Colonic mucosa (tissue), 4 donors: ENCODE measurements at regions not wholly inside any gene's neighbourhood (a gene's known extent, or its start where the extent isn't known, plus 50 kb on each side); places are given as distances from the start of the nearest gene placed in this dataset.

Experiments
- DNase-seq: peaks from one replicate; pipeline ENCODE4 v3.0.0-alpha.2; 2020
- H3K27ac ChIP-seq: fragments of 200-600 bp; one replicate; pipeline ENCODE4 v1.8.0; 2021
- H3K27me3 ChIP-seq: fragments of 200-600 bp; one replicate; pipeline ENCODE4 v1.8.0; 2021
- H3K36me3 ChIP-seq: fragments of 200-600 bp; one replicate; pipeline ENCODE4 v1.8.0; 2021
- H3K4me1 ChIP-seq: fragments of 200-600 bp; one replicate; pipeline ENCODE4 v1.8.0; 2021; ENCODE audit warnings: mild to moderate bottlenecking
- H3K4me3 ChIP-seq: fragments of 200-600 bp; one replicate; pipeline ENCODE4 v1.8.0; 2021
- H3K9ac ChIP-seq, 2 donors: one replicate each; pipeline ENCODE4 v1.7.0; 2013; ENCODE audit warnings: control low read depth in 2 of 2, low read depth in 2 of 2, low read length in 2 of 2
- H3K9me3 ChIP-seq: fragments of 200-600 bp; one replicate; pipeline ENCODE4 v1.8.0; 2021
- intact Hi-C: fragments of 100-400 bp; cut with DNase I; formaldehyde crosslinking; loops from one replicate; pipeline ENCODE4 v1.14.1; 2022
- TF ChIP-seq, protein P1 (sequence below): fragments of 200-600 bp; IDR thresholded peaks from one replicate; pipeline ENCODE4 v1.8.0; 2022; ENCODE audit warnings: antibody characterized with exemption, mild to moderate bottlenecking
- donor health status: healthy.
- donor health status: DM: no; HTN: no; CAD: no.
- donor health status: DM: no; HTN: no; CAD: no.

DNA sequence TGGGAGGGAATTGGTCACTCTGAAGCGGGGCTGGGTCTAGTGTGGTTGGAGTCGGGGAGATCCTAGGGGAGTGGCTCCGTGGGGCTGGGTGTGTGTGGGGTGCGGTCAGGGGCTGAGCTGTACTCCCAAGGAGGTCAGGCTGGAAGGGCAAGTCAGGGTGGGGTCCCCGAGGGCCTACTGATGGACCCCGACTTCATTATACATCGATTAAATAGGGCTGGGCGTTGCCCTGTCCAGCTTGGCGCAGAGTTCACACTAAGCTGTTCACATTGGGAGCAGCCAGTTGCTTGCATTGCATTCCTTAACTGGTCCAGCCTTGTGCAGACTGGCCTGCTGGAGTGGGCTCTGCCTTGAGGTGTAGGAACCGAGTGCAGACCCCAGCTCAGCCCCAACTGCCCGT lies 131.2 kb downstream of the ASB1 start:
- no peak overlapping the region for H3K4me3 ChIP-seq
- H3K4me1 ChIP-seq = no peaks in the 10 kb centered on the region
- H3K27me3 ChIP-seq = no peaks in the 10 kb centered on the region
- H3K27ac ChIP-seq = no peak overlapping the region
- DNase-seq = no peak
- intact Hi-C loops = no loop called here
- TF ChIP-seq, protein P1, sequence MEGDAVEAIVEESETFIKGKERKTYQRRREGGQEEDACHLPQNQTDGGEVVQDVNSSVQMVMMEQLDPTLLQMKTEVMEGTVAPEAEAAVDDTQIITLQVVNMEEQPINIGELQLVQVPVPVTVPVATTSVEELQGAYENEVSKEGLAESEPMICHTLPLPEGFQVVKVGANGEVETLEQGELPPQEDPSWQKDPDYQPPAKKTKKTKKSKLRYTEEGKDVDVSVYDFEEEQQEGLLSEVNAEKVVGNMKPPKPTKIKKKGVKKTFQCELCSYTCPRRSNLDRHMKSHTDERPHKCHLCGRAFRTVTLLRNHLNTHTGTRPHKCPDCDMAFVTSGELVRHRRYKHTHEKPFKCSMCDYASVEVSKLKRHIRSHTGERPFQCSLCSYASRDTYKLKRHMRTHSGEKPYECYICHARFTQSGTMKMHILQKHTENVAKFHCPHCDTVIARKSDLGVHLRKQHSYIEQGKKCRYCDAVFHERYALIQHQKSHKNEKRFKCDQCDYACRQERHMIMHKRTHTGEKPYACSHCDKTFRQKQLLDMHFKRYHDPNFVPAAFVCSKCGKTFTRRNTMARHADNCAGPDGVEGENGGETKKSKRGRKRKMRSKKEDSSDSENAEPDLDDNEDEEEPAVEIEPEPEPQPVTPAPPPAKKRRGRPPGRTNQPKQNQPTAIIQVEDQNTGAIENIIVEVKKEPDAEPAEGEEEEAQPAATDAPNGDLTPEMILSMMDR = no peak
- H3K9me3 ChIP-seq = no peaks in the 10 kb centered on the region
- H3K9ac ChIP-seq = no peak overlapping the region
- H3K36me3 ChIP-seq = no peaks in the 10 kb centered on the region

DNA sequence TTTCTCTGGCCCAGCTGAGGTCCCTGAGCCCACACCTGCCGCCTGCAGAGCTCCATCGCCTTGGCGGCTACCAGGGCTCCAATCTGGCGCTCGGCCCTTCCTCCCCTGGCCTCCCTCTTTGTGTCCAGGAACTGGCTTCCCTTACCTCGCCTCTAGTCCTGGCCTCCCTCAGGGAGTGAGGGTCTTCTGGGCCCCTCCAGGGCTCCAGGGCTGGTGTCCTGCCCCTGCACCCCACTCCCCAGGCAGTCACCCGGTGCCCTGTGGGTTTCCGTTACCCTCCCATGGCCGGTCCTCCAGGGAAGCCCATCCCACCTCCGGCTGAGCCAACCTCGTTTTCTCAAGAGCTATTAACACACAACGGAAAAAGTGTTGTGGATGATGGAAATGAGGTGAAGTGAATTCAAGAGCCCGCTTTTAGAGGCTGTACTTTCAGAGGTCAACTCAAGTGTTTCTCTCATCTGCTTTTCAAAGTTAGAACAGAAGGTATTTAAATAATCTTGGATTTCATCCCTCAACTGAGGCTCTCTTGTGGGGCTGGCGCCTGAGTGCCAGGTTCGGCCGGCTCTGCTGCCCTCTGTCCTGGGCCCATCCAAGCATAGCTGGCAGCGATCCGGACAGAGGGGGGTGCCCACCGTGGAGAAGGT lies 131.9 kb downstream of the ASB1 start:
- TF ChIP-seq, protein P1 = no peak
- no peak overlapping the region for H3K4me3 ChIP-seq
- no peak overlapping the region for H3K9ac ChIP-seq
- no peaks in the 10 kb centered on the region for H3K9me3 ChIP-seq
- H3K27ac ChIP-seq = no peak overlapping the region
- no peaks in the 10 kb centered on the region for H3K4me1 ChIP-seq
- no peaks in the 10 kb centered on the region for H3K27me3 ChIP-seq
- DNase-seq = no peak
- H3K36me3 ChIP-seq = no peaks in the 10 kb centered on the region
- intact Hi-C loops = no loop called here

DNA sequence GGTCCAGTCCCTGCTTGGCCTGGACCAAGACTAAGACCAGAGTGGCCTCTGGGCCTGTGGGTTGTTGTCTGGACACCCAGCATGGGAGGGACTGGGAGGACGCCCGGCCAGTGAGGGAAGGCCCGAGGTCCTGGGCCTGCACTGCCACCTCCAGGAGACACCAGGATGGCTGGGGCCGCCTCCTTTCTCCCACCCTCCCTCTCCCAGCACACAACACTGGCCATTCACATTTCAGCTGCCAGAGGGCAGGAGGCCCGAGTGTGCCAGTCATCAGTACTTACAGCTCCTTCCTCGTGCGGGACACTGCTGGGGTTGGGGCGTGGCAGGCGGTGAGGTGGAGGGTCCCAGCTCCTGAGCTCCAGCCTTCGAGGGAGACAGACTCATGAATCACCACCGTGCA lies 133.5 kb downstream of the ASB1 start:
- no peaks in the 10 kb centered on the region for H3K4me1 ChIP-seq
- intact Hi-C loops = no loop called here
- H3K4me3 ChIP-seq = no peak overlapping the region
- no peaks in the 10 kb centered on the region for H3K9me3 ChIP-seq
- H3K27ac ChIP-seq = no peak overlapping the region
- TF ChIP-seq, protein P1 = no peak
- DNase-seq = no peak
- no peaks in the 10 kb centered on the region for H3K36me3 ChIP-seq
- H3K9ac ChIP-seq = no peak overlapping the region
- no peaks in the 10 kb centered on the region for H3K27me3 ChIP-seq

DNA sequence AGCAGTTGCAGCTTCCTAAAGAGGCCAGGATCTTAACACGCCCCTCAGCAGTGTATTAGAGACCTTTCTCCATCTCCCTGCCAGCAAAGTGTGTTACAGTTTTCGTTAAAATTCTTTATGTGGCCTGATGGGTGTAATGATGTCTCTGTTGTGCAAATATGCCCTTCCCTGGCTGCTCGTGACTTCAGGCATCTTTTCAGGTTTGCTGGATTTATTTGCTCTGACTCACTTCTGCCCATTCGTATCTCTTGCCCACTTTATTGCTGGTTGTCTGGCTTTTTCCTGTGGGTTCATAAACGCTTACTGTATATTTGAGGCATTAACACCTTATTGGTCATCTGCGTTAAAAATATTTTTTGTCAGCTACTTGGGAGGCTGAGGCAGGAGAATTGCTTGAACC lies 134.5 kb downstream of the ASB1 start:
- TF ChIP-seq, protein P1 = no peak
- intact Hi-C loops = no loop called here
- no peak for DNase-seq
- no peak overlapping the region for H3K27ac ChIP-seq
- H3K9ac ChIP-seq = no peak overlapping the region
- H3K36me3 ChIP-seq = no peaks in the 10 kb centered on the region
- no peaks in the 10 kb centered on the region for H3K4me1 ChIP-seq
- H3K27me3 ChIP-seq = no peaks in the 10 kb centered on the region
- no peaks in the 10 kb centered on the region for H3K9me3 ChIP-seq
- no peak overlapping the region for H3K4me3 ChIP-seq

DNA sequence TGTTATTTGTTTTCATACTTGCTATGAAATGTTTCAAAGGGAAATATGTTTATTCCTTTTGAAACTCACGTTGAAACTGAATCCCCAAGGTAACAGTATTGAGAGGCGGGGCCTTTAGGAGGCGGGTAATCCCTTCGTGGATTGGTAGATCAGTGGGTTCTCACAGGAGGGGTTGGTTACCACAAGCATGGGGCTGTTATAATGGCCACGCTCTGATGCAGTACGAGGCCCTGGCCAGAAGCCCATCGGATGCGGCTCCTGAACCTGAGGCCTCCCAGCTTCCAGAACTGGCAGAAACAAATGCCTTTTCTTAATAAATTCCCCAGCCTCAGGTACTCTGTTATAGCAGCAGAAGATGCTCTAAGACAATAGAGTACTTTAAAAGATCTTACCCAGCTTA lies 135.7 kb downstream of the ASB1 start:
- TF ChIP-seq, protein P1 = no peak
- DNase-seq = no peak
- no peaks in the 10 kb centered on the region for H3K9me3 ChIP-seq
- no peak overlapping the region for H3K27ac ChIP-seq
- no peaks in the 10 kb centered on the region for H3K4me1 ChIP-seq
- no peaks in the 10 kb centered on the region for H3K27me3 ChIP-seq
- H3K4me3 ChIP-seq = no peak overlapping the region
- no peaks in the 10 kb centered on the region for H3K36me3 ChIP-seq
- no peak overlapping the region for H3K9ac ChIP-seq
- intact Hi-C loops = no loop called here
